ENCODE measurements at regions not wholly inside any gene's neighbourhood (a gene's known extent, or its start where the extent isn't known, plus 50 kb on each side); places are given as distances from the start of the nearest gene placed in this dataset.

DNA sequence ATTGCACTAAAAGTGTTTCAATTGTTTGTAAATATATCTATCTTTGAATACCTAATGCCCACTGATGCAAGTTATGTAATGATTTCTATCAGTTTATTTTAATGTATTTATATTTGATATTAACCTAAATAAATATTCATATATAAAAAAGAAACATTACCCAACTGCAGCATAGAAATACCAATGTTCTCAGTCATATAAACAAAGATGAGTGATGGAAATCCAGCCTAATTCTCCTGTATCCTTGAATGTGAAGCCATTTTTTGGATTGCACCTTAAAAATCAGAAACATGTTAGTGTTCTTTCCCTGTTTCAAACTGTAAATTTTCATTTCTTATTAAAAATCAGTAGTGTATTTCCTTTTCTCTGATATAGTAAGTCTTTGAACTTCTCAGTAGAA is 305.8 kb upstream of the GNAI1 start:
- no peaks in the 10 kb centered on the region for H3K9me3 Mint-ChIP-seq
- no peak overlapping the region for H3K4me3 Mint-ChIP-seq
- H3K4me1 Mint-ChIP-seq (ENCODE audit: low read depth): no peaks in the 10 kb centered on the region
- H3K36me3 Mint-ChIP-seq (ENCODE audit: low read depth): no peaks in the 10 kb centered on the region
- no peaks in the 10 kb centered on the region for H3K27me3 Mint-ChIP-seq (ENCODE audit: low read depth)
- no peak overlapping the region for H3K27ac Mint-ChIP-seq

GRCh38 chr7:79823246-79823951 is 311.2 kb upstream of the GNAI1 start:
- no peak overlapping the region for H3K4me3 Mint-ChIP-seq
- H3K27me3 Mint-ChIP-seq (ENCODE audit: low read depth): no peaks in the 10 kb centered on the region
- no peaks in the 10 kb centered on the region for H3K9me3 Mint-ChIP-seq
- no peaks in the 10 kb centered on the region for H3K4me1 Mint-ChIP-seq (ENCODE audit: low read depth)
- H3K27ac Mint-ChIP-seq: no peak overlapping the region
- no peaks in the 10 kb centered on the region for H3K36me3 Mint-ChIP-seq (ENCODE audit: low read depth)

DNA sequence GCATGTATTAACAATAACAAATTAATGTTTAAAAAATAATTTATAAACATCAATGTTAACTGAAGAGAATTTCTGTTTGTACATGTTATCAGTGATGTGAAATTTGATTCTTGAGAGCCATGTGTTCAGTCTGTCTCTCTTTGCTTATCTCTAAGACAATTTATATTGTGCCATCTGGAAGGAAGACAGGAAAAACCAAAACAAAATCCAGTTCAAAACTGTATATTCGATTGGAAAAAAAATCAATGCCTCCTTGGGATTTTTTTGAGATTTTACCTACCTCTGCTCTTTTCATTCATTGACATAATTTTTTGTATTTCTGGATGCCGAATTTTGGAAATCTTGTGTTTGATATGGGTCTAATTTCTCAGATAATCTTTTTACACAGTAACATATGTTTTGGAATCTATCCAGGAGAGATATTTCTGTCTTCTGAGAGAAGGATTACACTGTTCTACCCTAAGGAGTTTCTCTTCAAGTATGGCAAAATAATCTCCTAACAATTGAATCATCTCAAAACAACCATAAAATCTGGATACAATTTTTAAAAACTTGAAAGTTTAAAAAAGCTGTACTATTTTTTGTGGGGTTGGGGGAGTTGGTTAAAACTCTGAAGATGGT is 311.9 kb upstream of the GNAI1 start:
- Mint-ChIP-seq H3K27me3 (ENCODE audit: low read depth) (no peaks in the 10 kb centered on the region), H3K9me3 (no peaks in the 10 kb centered on the region), H3K36me3 (ENCODE audit: low read depth) (no peaks in the 10 kb centered on the region), H3K4me3 (no peak overlapping the region), H3K4me1 (ENCODE audit: low read depth) (no peaks in the 10 kb centered on the region), H3K27ac (no peak overlapping the region)

DNA sequence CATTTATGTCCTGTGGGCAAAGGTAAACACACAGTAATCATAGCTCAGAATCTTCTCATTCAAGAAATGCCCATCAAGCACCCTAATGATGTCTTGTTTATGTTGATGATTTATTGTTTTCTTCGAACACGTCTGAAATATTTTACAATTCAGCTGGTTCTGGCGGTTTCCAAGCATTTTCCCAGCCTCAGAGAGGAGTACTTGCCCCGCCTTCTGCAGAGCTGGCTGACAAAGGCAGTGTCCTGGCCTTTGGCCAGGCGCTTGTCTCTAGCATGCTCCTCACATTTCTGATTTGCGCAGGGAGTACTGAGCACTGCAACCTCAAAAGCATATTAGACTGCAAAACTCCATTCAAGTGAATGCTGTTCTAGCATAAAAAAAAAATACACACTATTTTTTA is 314.2 kb upstream of the GNAI1 start:
- no peaks in the 10 kb centered on the region for H3K4me1 Mint-ChIP-seq (ENCODE audit: low read depth)
- no peaks in the 10 kb centered on the region for H3K36me3 Mint-ChIP-seq (ENCODE audit: low read depth)
- H3K4me3 Mint-ChIP-seq: no peak overlapping the region
- H3K27ac Mint-ChIP-seq: no peak overlapping the region
- no peaks in the 10 kb centered on the region for H3K9me3 Mint-ChIP-seq
- no peaks in the 10 kb centered on the region for H3K27me3 Mint-ChIP-seq (ENCODE audit: low read depth)

DNA sequence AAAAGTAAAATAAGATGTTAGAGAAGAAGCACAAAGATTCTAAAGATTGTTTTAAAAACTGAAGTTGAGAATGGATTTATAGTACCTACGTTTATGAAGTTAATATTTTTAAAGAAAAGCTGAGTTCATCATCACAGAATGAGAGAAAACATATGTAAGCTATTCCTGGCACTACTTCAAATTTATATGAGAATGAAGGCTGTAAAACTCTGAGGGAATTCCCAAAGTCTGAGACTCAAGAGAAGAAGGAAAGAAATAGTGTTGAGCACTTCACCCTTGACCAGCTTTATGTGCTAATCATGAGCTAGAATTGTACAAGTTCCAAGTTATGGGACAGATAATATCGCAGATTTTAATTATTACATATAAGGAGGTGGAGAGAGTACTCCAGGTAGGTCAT is 323.7 kb upstream of the GNAI1 start:
- H3K4me1 Mint-ChIP-seq (ENCODE audit: low read depth): no peaks in the 10 kb centered on the region

GRCh38 chr7:79806161-79806734 is 328.4 kb upstream of the GNAI1 start:
- Mint-ChIP-seq H3K9me3 (no peaks in the 10 kb centered on the region), H3K4me1 (ENCODE audit: low read depth) (no peaks in the 10 kb centered on the region), H3K36me3 (ENCODE audit: low read depth) (no peaks in the 10 kb centered on the region), H3K27ac (no peak overlapping the region), H3K4me3 (no peak overlapping the region), H3K27me3 (ENCODE audit: low read depth) (no peaks in the 10 kb centered on the region)

More for the DNA sequence above, 323.7 kb upstream of the GNAI1 start:
- Mint-ChIP-seq H3K9me3 (no peaks in the 10 kb centered on the region), H3K27ac (no peak overlapping the region), H3K27me3 (ENCODE audit: low read depth) (no peaks in the 10 kb centered on the region), H3K36me3 (ENCODE audit: low read depth) (no peaks in the 10 kb centered on the region), H3K4me3 (no peak overlapping the region)

DNA sequence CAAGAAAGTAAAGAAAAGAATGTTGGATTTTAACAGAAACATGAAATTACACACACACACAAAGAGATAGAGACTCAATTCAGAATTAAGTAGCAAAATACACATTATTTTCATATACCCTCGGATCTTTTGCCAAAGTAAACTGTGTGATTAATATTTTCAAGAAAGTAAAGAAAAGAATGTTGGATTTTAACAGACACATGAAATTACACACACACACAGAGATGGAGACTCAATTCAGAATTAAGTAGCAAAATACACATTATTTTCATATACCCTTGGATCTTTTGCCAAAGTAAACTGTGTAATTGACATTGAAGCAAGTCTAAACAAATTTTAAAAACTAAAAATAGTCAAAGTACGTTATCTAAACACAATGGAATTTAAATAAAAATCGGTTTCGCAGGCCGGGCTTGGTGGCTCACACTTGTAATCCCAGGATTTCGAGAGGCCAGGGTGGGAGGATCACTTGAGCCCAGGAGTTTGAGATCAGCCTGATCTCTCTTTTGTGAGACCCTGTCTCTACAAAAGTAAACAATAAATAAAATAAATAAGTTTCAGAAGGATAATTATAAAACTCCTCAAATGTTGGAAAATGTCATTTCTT is 337.3 kb upstream of the MAGI2 start:
- H3K9me3 Mint-ChIP-seq: no peaks in the 10 kb centered on the region
- H3K27me3 Mint-ChIP-seq (ENCODE audit: low read depth): no peaks in the 10 kb centered on the region
- no peaks in the 10 kb centered on the region for H3K36me3 Mint-ChIP-seq (ENCODE audit: low read depth)
- no peak overlapping the region for H3K27ac Mint-ChIP-seq
- no peaks in the 10 kb centered on the region for H3K4me1 Mint-ChIP-seq (ENCODE audit: low read depth)
- H3K4me3 Mint-ChIP-seq: no peak overlapping the region

- H3K4me3 Mint-ChIP-seq: no peak overlapping the region
- no peaks in the 10 kb centered on the region for H3K36me3 Mint-ChIP-seq (ENCODE audit: low read depth)
- H3K27me3 Mint-ChIP-seq (ENCODE audit: low read depth): no peaks in the 10 kb centered on the region
- H3K4me1 Mint-ChIP-seq (ENCODE audit: low read depth): no peaks in the 10 kb centered on the region
- no peak overlapping the region for H3K27ac Mint-ChIP-seq
- no peaks in the 10 kb centered on the region for H3K9me3 Mint-ChIP-seq
Observed at GRCh38 chr7:79789584-79790345, 336.3 kb upstream of the MAGI2 start.

DNA sequence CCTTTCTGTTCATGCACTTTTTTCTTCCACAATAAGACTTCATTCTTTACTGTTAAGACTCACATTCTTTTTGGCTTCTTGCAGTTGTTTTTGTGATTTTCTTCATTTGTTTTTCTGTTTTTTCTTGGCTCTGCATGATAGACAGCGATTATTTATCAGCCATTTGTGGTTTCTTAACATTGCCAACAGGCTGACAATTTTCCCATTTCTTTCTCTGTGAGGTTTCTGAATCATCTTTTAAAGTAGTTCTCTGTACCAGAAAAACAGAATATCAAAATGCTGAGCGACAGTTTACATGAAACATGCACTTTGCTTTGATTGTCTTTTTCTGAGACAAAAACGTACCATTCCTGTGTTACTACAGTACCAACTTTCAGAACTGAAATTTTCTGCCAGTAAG is 334.2 kb upstream of the MAGI2 start:
- H3K27me3 Mint-ChIP-seq (ENCODE audit: low read depth): no peaks in the 10 kb centered on the region
- H3K4me3 Mint-ChIP-seq: no peak overlapping the region
- no peaks in the 10 kb centered on the region for H3K4me1 Mint-ChIP-seq (ENCODE audit: low read depth)
- H3K9me3 Mint-ChIP-seq: no peaks in the 10 kb centered on the region
- no peak overlapping the region for H3K27ac Mint-ChIP-seq
- H3K36me3 Mint-ChIP-seq (ENCODE audit: low read depth): no peaks in the 10 kb centered on the region

- Mint-ChIP-seq H3K27ac (no peak overlapping the region), H3K9me3 (no peaks in the 10 kb centered on the region), H3K36me3 (ENCODE audit: low read depth) (no peaks in the 10 kb centered on the region)
Observed at GRCh38 chr7:79787096-79787495, 333.6 kb upstream of the MAGI2 start.

DNA sequence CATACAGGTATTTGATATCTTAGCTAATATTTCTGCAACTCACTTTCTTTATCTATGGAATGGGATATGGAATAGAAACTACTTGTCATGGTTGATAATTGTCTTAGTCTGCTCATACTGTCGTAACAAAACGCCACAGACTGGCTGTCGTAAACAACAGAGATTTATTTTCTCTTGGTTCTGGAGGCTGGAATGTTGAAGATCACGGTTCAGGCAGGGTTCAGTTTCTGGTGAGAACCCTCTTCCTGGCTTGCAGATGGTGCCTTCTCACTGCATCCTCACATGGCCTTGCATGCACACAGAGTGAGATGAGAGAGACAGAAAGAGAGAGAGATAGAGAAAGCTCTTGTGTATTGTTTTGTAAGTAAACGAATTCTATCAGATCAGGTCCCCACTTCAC is 332.7 kb upstream of the MAGI2 start:
- no peak overlapping the region for H3K4me3 Mint-ChIP-seq
- H3K36me3 Mint-ChIP-seq (ENCODE audit: low read depth): no peaks in the 10 kb centered on the region
- H3K4me1 Mint-ChIP-seq (ENCODE audit: low read depth): no peaks in the 10 kb centered on the region
- no peaks in the 10 kb centered on the region for H3K9me3 Mint-ChIP-seq
- H3K27ac Mint-ChIP-seq: no peak overlapping the region
- H3K27me3 Mint-ChIP-seq (ENCODE audit: low read depth): no peaks in the 10 kb centered on the region

More at GRCh38 chr7:79787096-79787495, 333.6 kb upstream of the MAGI2 start:
- Mint-ChIP-seq H3K4me1 (ENCODE audit: low read depth) (no peaks in the 10 kb centered on the region), H3K27me3 (ENCODE audit: low read depth) (no peaks in the 10 kb centered on the region), H3K4me3 (no peak overlapping the region)

GRCh38 chr7:79785556-79785955 is 332.1 kb upstream of the MAGI2 start:
- Mint-ChIP-seq H3K27ac (no peak overlapping the region), H3K9me3 (no peaks in the 10 kb centered on the region), H3K4me3 (no peak overlapping the region), H3K36me3 (ENCODE audit: low read depth) (no peaks in the 10 kb centered on the region), H3K27me3 (ENCODE audit: low read depth) (no peaks in the 10 kb centered on the region), H3K4me1 (ENCODE audit: low read depth) (no peaks in the 10 kb centered on the region)

DNA sequence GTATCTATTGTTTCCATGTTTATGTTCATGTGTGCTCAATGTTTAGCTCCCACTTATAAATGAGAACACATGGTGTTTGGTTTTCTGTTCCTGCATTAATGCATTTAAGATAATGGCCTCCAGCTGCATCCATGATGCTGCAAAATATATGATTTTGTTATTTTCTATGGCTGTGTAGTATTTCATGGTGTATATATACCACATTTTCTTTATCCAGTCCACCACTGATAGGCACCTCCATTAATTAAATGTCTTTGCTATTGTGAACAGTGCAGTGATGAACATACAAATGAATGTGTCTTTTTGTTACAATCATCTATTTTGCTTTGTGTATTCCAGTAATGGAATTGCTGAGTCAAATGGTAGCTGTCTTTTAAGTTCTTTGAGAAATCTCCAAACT is 329.4 kb upstream of the MAGI2 start:
- Mint-ChIP-seq H3K36me3 (ENCODE audit: low read depth) (no peaks in the 10 kb centered on the region), H3K4me1 (ENCODE audit: low read depth) (no peaks in the 10 kb centered on the region), H3K27me3 (ENCODE audit: low read depth) (no peaks in the 10 kb centered on the region), H3K9me3 (no peaks in the 10 kb centered on the region), H3K27ac (no peak overlapping the region), H3K4me3 (no peak overlapping the region)

GRCh38 chr7:79782256-79782655 is 328.8 kb upstream of the MAGI2 start:
- Mint-ChIP-seq H3K4me3 (no peak overlapping the region), H3K27ac (no peak overlapping the region), H3K36me3 (ENCODE audit: low read depth) (no peaks in the 10 kb centered on the region), H3K9me3 (no peaks in the 10 kb centered on the region), H3K27me3 (ENCODE audit: low read depth) (no peaks in the 10 kb centered on the region), H3K4me1 (ENCODE audit: low read depth) (no peaks in the 10 kb centered on the region)
